22Rv1 (cell line): ENCODE measurements at regions not wholly inside any gene's neighbourhood (a gene's known extent, or its start where the extent isn't known, plus 50 kb on each side); places are given as distances from the start of the nearest gene placed in this dataset.

Experiments
- CTCF ChIP-seq: fragments of 450-650 bp; IDR thresholded peaks from 2 replicates; pipeline ENCODE4 v1.5.1; 2017; ENCODE audit warnings: mild to moderate bottlenecking
- ZFX ChIP-seq: fragments of 450-650 bp; IDR thresholded peaks from 2 replicates; pipeline ENCODE4 v1.6.1; 2017; ENCODE audit warnings: antibody characterized with exemption, borderline replicate concordance

- TF ChIP-seq CTCF, result no peak
- no peak for TF ChIP-seq ZFX
Observed at GRCh38 chr1:199247891-199248290, 609.1 kb downstream of the PTPRC start.
